ENCODE measurements at regions not wholly inside any gene's neighbourhood (a gene's known extent, or its start where the extent isn't known, plus 50 kb on each side); places are given as distances from the start of the nearest gene placed in this dataset.

GRCh38 chr9:16236311-16236710, 634.2 kb downstream of the BNC2 start:
- no peaks in the 10 kb centered on the region for H3K36me3 ChIP-seq (ENCODE audit: control insufficient read depth, insufficient read depth, low read length)
- CTCF ChIA-PET: no interaction called here
- H3K4me3 ChIP-seq (ENCODE audit: low read depth, low read length): no peak overlapping the region
- H3K36me3 Mint-ChIP-seq (ENCODE audit: insufficient read depth, unreplicated experiment): no peaks in the 10 kb centered on the region
- intact Hi-C loops (cut with micrococcal nuclease; ENCODE audit: unreplicated experiment): no loop called here
- H3K9me3 Mint-ChIP-seq (ENCODE audit: unreplicated experiment): peaks cover 12% of the 10 kb centered on the region
- POLR2A ChIA-PET: no interaction called here
- BruUV-seq (replicated peaks): no TSS peak
- H3K27ac Mint-ChIP-seq (ENCODE audit: unreplicated experiment): no peak overlapping the region
- no peaks in the 10 kb centered on the region for H3K4me1 Mint-ChIP-seq (ENCODE audit: low read depth, unreplicated experiment)
- no peak overlapping the region for H3K4me3 Mint-ChIP-seq (ENCODE audit: unreplicated experiment)
- H3K9me3 ChIP-seq: no peaks in the 10 kb centered on the region
- no peak for DNase-seq
- no peaks in the 10 kb centered on the region for H3K27me3 ChIP-seq (replicated peaks; ENCODE audit: control insufficient read depth, insufficient read depth, low read length)
- no peaks in the 10 kb centered on the region for H3K27me3 Mint-ChIP-seq (ENCODE audit: insufficient read depth, unreplicated experiment)
- H3K4me1 ChIP-seq: no peaks in the 10 kb centered on the region
- no peak for TF ChIP-seq CTCF (IDR thresholded peaks at IDR 0.05; ENCODE audit: insufficient read depth in 1 of 2, low read depth in 1 of 2, low read length in 1 of 2, severe bottlenecking in 1 of 2, unreplicated experiment in 1 of 2)

GRCh38 chr9:16236882-16237281, 633.6 kb downstream of the BNC2 start:
- DNase-seq: no peak
- intact Hi-C loops (cut with micrococcal nuclease; ENCODE audit: unreplicated experiment): no loop called here
- H3K36me3 ChIP-seq (ENCODE audit: control insufficient read depth, insufficient read depth, low read length): no peaks in the 10 kb centered on the region
- no peaks in the 10 kb centered on the region for H3K27me3 ChIP-seq (replicated peaks; ENCODE audit: control insufficient read depth, insufficient read depth, low read length)
- no peak overlapping the region for H3K4me3 Mint-ChIP-seq (ENCODE audit: unreplicated experiment)
- ChIA-PET POLR2A (no interaction called here), CTCF (no interaction called here)
- H3K36me3 Mint-ChIP-seq (ENCODE audit: insufficient read depth, unreplicated experiment): no peaks in the 10 kb centered on the region
- no peak overlapping the region for H3K27ac Mint-ChIP-seq (ENCODE audit: unreplicated experiment)
- no peak overlapping the region for H3K4me3 ChIP-seq (ENCODE audit: low read depth, low read length)
- no TSS peak for BruUV-seq (replicated peaks)
- peaks cover 12% of the 10 kb centered on the region for H3K9me3 Mint-ChIP-seq (ENCODE audit: unreplicated experiment)
- no peaks in the 10 kb centered on the region for H3K9me3 ChIP-seq
- no peaks in the 10 kb centered on the region for H3K4me1 ChIP-seq
- TF ChIP-seq CTCF (IDR thresholded peaks at IDR 0.05; ENCODE audit: insufficient read depth in 1 of 2, low read depth in 1 of 2, low read length in 1 of 2, severe bottlenecking in 1 of 2, unreplicated experiment in 1 of 2): no peak
- H3K27me3 Mint-ChIP-seq (ENCODE audit: insufficient read depth, unreplicated experiment): no peaks in the 10 kb centered on the region
- no peaks in the 10 kb centered on the region for H3K4me1 Mint-ChIP-seq (ENCODE audit: low read depth, unreplicated experiment)

GRCh38 chr9:16238623-16239138, 631.8 kb downstream of the BNC2 start:
- Histone ChIP-seq H3K9me3 (no peaks in the 10 kb centered on the region), H3K4me1 (no peaks in the 10 kb centered on the region), H3K4me3 (ENCODE audit: low read depth, low read length) (no peak overlapping the region), H3K36me3 (ENCODE audit: control insufficient read depth, insufficient read depth, low read length) (no peaks in the 10 kb centered on the region), H3K27me3 (replicated peaks; ENCODE audit: control insufficient read depth, insufficient read depth, low read length) (no peaks in the 10 kb centered on the region)
- Mint-ChIP-seq H3K27ac (ENCODE audit: unreplicated experiment) (no peak overlapping the region), H3K27me3 (ENCODE audit: insufficient read depth, unreplicated experiment) (no peaks in the 10 kb centered on the region), H3K4me3 (ENCODE audit: unreplicated experiment) (no peak overlapping the region), H3K9me3 (ENCODE audit: unreplicated experiment) (peaks cover 12% of the 10 kb centered on the region), H3K36me3 (ENCODE audit: insufficient read depth, unreplicated experiment) (no peaks in the 10 kb centered on the region), H3K4me1 (ENCODE audit: low read depth, unreplicated experiment) (no peaks in the 10 kb centered on the region)
- no peak for DNase-seq
- no TSS peak for BruUV-seq (replicated peaks)
- no peak for TF ChIP-seq CTCF (IDR thresholded peaks at IDR 0.05; ENCODE audit: insufficient read depth in 1 of 2, low read depth in 1 of 2, low read length in 1 of 2, severe bottlenecking in 1 of 2, unreplicated experiment in 1 of 2)
- CTCF ChIA-PET: no interaction called here
- intact Hi-C loops (cut with micrococcal nuclease; ENCODE audit: unreplicated experiment): no loop called here
- POLR2A ChIA-PET: no interaction called here

All from Caco-2 (cell line).